ENCODE measurements at regions not wholly inside any gene's neighbourhood (a gene's known extent, or its start where the extent isn't known, plus 50 kb on each side); places are given as distances from the start of the nearest gene placed in this dataset.
"Not testable (repeated sequence)": the region's sequence is repeated elsewhere in the genome, so short reads cannot be mapped to it uniquely, and the experiment has no call there.

DNA sequence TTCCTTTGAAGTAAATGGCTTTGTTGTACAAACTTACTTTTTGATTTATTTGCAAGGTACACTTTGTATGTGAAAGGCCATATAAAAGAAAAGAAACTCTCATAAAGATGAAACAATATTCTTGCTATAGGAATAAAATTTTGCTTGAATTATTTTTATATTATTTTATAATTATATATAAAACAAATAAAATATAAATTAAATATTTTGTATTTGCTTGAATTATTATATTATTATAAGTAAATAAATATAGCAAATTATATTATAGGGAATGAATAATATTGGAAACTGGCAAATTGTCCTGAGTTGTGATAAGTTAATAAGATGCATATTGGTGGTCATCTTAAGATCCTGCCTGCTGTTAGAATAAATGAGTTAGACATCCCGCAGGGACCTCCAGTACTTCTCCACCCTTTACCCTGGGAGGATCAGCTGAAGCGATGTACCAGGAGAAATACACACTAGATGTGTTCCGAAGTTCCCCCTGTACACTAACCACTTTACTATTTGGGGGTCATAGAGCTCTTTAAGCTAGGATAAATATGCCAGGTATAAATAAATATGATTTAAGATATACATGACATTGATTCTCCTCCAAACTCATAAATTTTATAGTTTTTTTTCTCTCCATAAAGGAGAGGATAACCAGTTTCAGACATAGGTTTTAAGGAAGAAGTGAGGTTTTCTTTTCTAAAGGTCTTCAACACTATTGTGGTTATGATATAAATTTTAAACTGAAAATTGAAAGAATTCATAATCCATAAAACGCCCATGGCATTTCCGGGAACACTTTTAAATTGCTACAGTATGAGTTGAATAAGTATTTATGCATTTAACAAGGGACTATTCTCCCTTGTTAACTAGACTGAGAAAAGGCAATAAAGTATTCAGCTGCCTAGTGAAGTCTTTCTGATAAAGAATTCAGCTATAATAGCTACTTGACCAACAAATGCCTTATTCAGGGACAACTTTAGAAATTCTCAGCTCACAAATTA lies 486.3 kb upstream of the MARCKS start:
- Mint-ChIP-seq H3K27me3 (no peaks in the 10 kb centered on the region), H3K4me3 (no peak overlapping the region), H3K36me3 (ENCODE audit: low read depth) (no peaks in the 10 kb centered on the region)

DNA sequence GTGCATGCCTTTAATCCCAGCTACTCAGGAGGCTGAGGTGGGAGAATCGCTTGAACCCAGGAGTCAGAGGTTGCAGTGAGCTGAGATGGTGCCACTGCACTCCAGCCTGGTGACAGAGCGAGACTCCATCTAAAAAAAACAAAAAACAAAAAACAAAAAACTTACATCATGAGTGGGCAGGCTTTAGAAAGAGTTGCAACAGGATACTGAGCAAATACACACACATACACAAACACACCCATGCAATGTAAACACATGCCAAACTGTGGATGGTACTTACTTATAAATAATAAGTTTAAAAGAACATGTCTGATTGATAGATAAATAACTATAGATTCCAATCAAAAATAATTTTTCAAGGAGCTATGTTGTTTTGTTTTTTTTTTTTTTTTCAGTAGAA lies 481.7 kb upstream of the MARCKS start:
- H3K27ac Mint-ChIP-seq; H3K9me3 Mint-ChIP-seq; H3K27me3 Mint-ChIP-seq; POLR2A ChIA-PET; H3K36me3 Mint-ChIP-seq (ENCODE audit: low read depth); DNase-seq; CTCF ChIA-PET; H3K4me1 Mint-ChIP-seq; H3K4me3 Mint-ChIP-seq: not testable (repeated sequence)

More for the DNA sequence above, 486.3 kb upstream of the MARCKS start:
- H3K27ac Mint-ChIP-seq = no peak overlapping the region
- CTCF ChIA-PET = no interaction called here
- H3K4me1 Mint-ChIP-seq = no peaks in the 10 kb centered on the region
- no peaks in the 10 kb centered on the region for H3K9me3 Mint-ChIP-seq
- DNase-seq = no peak
- POLR2A ChIA-PET = no interaction called here

DNA sequence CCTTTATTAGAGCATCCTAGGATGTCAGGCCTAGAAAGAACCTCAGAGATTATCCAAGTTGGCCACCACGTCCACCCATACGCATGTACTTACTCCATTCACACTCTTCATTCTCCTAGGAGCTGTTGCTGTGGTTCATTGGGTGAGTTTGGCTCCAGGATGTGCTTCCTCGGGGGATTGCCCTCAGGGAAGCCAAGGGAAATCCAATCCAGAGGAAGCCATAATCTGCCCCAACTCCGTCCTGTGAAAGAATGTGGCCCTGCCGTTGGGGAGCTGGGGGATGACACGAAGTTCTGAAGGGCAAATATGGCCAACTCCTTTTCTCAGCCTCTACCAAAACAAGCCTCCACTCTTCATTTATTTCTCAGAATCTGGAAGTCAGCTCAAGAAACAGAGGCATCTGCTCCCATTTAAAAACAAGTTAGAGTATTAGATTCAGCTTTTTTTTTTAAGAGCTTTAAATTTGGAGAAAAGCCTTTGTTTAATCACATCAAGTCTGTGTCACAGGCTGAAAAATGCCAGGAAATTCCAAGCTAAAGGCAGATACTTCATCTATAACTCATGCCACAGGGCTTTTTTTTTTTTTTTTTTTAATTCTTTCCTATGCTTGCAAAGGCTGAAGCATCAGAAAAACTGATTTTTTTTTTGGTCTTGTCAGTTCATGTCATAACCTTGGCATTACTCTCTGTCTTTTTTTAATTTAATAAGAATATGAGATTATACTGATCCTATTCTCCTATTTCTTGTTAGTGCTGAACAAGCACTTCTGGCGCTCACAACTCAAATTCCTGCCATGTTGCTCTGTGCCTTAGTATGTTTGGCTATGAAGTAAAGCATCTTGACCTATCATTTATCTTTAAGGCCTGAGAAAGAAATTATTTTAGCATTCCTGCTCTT lies 480.9 kb upstream of the MARCKS start:
- H3K36me3 Mint-ChIP-seq (ENCODE audit: low read depth) = no peaks in the 10 kb centered on the region
- no peaks in the 10 kb centered on the region for H3K27me3 Mint-ChIP-seq
- no peaks in the 10 kb centered on the region for H3K9me3 Mint-ChIP-seq
- H3K4me3 Mint-ChIP-seq = no peak overlapping the region
- CTCF ChIA-PET = no interaction called here
- H3K27ac Mint-ChIP-seq = no peak overlapping the region
- no peaks in the 10 kb centered on the region for H3K4me1 Mint-ChIP-seq
- POLR2A ChIA-PET = no interaction called here
- DNase-seq = no peak

DNA sequence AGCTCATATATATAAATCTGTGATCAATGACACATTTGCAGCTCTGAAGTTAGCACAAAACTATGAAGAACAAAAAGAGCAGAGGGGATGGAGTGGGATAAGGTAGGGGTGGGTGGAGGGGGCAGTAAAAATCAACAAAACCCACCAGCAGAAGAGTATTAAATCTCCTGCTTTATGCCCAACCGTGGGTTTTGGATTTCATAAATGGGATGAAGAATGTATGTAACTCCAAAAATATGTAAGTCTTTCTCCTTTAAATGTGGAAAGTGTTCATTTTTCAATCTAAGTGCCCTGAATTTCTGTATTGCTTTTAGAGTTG lies 480.3 kb upstream of the MARCKS start:
- no peaks in the 10 kb centered on the region for H3K9me3 Mint-ChIP-seq
- no peak overlapping the region for H3K4me3 Mint-ChIP-seq
- ChIA-PET POLR2A (no interaction called here), CTCF (no interaction called here)
- no peaks in the 10 kb centered on the region for H3K36me3 Mint-ChIP-seq (ENCODE audit: low read depth)
- DNase-seq = no peak
- H3K27me3 Mint-ChIP-seq = no peaks in the 10 kb centered on the region
- no peaks in the 10 kb centered on the region for H3K4me1 Mint-ChIP-seq
- H3K27ac Mint-ChIP-seq = no peak overlapping the region

DNA sequence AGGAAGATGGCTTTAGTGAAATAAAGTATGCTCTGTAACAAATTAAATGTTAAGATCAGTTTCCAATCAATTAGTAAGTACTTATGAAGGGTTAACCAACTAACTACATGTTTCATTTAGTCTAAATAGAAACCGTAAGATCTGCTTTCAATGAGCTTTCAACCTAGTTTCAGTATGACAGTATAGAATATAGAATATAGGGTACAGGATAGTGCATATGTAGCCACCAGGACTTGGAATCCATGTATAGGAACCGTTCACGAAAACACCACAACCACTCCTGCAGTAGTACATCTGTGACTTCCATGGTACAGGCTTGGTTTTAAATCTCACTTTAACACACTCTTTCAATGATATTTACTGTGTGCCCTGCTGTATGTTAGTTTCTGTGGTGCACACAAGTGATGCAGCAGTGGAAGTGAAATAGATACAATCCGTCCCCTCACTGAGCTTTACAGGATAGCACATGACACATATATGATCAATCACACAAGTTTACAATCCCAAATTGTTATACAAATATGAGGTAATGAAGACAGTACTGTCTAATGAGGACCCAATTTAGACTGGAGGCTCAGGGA lies 479.7 kb upstream of the MARCKS start:
- DNase-seq = no peak
- CTCF ChIA-PET = no interaction called here
- no peaks in the 10 kb centered on the region for H3K4me1 Mint-ChIP-seq
- H3K27ac Mint-ChIP-seq = no peak overlapping the region
- no peaks in the 10 kb centered on the region for H3K9me3 Mint-ChIP-seq
- no peaks in the 10 kb centered on the region for H3K36me3 Mint-ChIP-seq (ENCODE audit: low read depth)
- no peak overlapping the region for H3K4me3 Mint-ChIP-seq
- POLR2A ChIA-PET = no interaction called here
- no peaks in the 10 kb centered on the region for H3K27me3 Mint-ChIP-seq

DNA sequence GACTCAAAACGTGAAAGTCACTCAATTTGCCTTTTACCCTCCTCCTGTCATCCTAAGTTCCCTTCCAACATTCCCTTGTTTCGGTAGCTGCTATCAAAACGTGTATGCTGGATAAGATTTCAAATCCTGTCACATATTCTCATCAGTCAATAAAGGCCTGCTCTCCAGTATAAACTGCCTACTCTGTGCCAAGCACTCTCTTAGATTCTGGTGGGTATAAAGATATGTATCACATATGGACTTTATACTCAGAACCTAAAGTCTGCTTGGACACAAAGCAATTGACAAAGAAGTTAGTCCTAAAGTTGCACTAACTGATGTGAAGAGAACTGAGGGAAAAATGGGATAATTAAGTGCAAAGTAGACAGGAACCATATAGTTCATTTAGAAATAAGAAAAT lies 476.6 kb upstream of the MARCKS start:
- POLR2A ChIA-PET = no interaction called here
- no peak for DNase-seq
- Mint-ChIP-seq H3K27ac (no peak overlapping the region), H3K9me3 (no peaks in the 10 kb centered on the region), H3K4me3 (no peak overlapping the region), H3K36me3 (ENCODE audit: low read depth) (no peaks in the 10 kb centered on the region), H3K27me3 (no peaks in the 10 kb centered on the region), H3K4me1 (no peaks in the 10 kb centered on the region)
- CTCF ChIA-PET = no interaction called here

DNA sequence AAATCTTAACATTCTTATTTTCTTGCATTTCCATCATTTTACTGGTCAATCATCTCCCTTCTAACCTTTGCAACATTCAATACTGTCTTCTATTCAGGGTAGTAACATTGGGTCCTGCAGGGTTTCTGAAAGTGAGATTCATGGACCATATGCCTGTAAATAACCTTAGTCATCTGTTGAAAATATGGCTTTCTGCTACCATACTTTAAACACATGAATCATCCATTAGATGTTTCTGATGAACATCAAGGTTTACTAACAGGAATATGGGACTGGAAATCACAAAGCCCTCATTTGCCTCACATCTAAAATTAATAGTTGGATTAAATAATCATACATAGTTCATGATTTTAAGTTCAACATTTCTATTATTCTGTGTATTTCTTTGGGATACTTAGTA lies 475.9 kb upstream of the MARCKS start:
- no peaks in the 10 kb centered on the region for H3K36me3 Mint-ChIP-seq (ENCODE audit: low read depth)
- H3K27me3 Mint-ChIP-seq = no peaks in the 10 kb centered on the region
- POLR2A ChIA-PET = no interaction called here
- CTCF ChIA-PET = no interaction called here
- H3K4me1 Mint-ChIP-seq = no peaks in the 10 kb centered on the region
- no peak overlapping the region for H3K4me3 Mint-ChIP-seq
- H3K9me3 Mint-ChIP-seq = no peaks in the 10 kb centered on the region
- DNase-seq = no peak
- no peak overlapping the region for H3K27ac Mint-ChIP-seq

DNA sequence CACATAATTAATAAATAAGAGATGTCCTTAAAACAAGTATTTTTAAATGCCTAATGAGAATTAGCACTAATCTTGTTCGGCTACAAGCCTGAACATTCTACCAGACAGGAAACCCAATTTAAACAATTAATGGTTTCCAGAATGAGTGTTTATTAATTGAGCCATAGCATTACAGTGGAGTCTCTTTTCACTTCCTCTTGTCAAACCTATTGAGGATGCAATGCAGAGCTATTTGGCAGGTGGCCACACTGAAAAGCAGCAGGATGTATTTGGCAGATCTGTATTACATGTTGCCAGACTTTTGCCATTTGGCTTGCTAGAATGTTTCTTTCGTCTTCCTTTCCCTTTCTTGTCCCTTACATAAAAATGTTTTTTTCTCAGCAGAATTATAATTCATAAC lies 475.2 kb upstream of the MARCKS start:
- H3K9me3 Mint-ChIP-seq = no peaks in the 10 kb centered on the region
- no peaks in the 10 kb centered on the region for H3K27me3 Mint-ChIP-seq
- POLR2A ChIA-PET = no interaction called here

DNA sequence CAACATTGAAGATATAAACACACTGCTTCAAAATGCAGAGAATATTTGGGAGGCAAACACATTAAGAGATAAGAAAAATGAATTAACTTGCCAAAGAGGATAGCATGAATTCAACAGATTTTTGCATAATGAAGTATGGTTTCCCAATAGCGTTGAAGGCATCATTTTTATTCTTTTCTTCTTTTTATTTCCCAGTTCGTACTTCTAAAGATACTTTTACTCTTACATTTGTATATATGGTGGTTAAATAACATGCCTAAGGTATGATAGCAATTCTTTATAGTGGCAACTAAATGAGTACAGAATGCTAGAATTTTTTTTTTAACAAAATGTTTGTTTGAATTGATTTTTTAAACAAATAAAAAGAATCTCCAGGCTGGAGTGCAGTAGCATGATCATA lies 473.4 kb upstream of the MARCKS start:
- H3K4me3 Mint-ChIP-seq = no peak overlapping the region
- no peaks in the 10 kb centered on the region for H3K9me3 Mint-ChIP-seq
- H3K27ac Mint-ChIP-seq = no peak overlapping the region
- H3K4me1 Mint-ChIP-seq = no peaks in the 10 kb centered on the region
- CTCF ChIA-PET = no interaction called here
- POLR2A ChIA-PET = no interaction called here
- no peaks in the 10 kb centered on the region for H3K27me3 Mint-ChIP-seq
- no peaks in the 10 kb centered on the region for H3K36me3 Mint-ChIP-seq (ENCODE audit: low read depth)
- no peak for DNase-seq

More for the DNA sequence above, 475.2 kb upstream of the MARCKS start:
- Mint-ChIP-seq H3K36me3 (ENCODE audit: low read depth) (no peaks in the 10 kb centered on the region), H3K4me1 (no peaks in the 10 kb centered on the region), H3K4me3 (no peak overlapping the region), H3K27ac (no peak overlapping the region)
- DNase-seq = no peak
- CTCF ChIA-PET = no interaction called here

DNA sequence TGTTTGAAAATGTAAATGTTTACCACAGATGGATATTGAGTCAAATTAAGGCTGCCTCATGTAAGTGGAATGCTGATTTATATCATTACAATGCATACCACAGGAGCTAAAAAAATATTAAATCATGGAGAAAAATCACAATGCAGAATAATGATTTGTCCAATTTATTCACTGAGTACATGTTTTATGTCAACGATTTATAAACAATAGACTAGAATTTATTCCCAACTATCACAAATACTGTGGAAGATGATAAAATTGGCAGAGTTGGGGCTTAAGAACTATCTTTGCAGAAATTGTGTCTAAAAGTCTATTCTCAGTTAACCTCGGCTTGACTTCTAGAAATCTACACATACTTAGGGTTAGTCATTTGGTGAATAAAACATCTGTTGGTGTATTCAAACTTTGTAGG lies 472.1 kb upstream of the MARCKS start:
- Mint-ChIP-seq H3K9me3 (no peaks in the 10 kb centered on the region), H3K27ac (no peak overlapping the region), H3K4me3 (no peak overlapping the region), H3K36me3 (ENCODE audit: low read depth) (no peaks in the 10 kb centered on the region), H3K27me3 (no peaks in the 10 kb centered on the region), H3K4me1 (no peaks in the 10 kb centered on the region)
- POLR2A ChIA-PET = no interaction called here
- CTCF ChIA-PET = no interaction called here
- no peak for DNase-seq

DNA sequence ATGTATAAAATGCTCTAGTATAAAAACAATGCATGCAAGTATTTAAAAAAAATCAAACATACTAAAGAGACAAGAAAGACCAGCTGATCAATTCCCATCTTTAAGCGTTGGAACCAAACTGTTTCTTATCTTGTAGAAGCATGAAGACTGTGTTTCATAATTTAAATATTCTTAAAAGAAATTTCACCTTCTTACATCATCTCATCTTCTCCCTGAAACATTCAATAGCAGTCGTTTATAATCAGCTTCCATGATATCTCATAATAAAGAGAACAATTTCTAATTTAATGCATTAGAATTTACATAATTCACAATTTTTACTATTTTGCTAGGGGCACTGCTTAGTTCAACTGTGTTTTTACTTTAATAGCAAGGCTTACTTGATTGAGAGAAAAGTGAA lies 468.1 kb upstream of the MARCKS start:
- no peak overlapping the region for H3K27ac Mint-ChIP-seq
- H3K36me3 Mint-ChIP-seq (ENCODE audit: low read depth) = no peaks in the 10 kb centered on the region
- H3K9me3 Mint-ChIP-seq = no peaks in the 10 kb centered on the region
- DNase-seq = no peak
- H3K27me3 Mint-ChIP-seq = no peaks in the 10 kb centered on the region
- H3K4me1 Mint-ChIP-seq = no peaks in the 10 kb centered on the region
- ChIA-PET CTCF (no interaction called here), POLR2A (no interaction called here)
- H3K4me3 Mint-ChIP-seq = no peak overlapping the region

DNA sequence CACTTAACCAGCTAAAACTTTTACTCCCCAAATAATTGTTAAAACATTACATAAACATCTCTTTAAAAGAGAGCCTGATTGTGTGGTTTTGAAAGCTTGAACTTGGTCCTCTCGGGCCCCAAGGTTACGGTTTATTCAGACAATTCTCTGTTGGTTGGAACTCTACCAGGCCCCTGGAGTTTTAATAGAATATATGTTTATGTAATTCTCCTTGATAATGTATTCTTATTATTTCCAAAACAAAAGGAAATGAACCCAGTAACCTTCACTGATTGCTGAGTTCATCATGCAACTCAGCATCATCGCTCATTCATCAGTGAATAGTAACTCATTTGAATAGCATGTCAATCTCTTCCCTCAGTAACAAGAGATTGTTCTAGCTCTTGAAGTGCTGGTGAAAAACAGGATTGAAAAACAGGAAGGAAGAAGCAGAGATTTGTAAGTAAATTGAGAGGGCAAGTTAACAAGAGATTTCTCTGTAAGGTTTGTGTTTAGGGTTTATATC lies 464.5 kb upstream of the MARCKS start:
- Mint-ChIP-seq H3K27ac (no peak overlapping the region), H3K27me3 (no peaks in the 10 kb centered on the region), H3K9me3 (no peaks in the 10 kb centered on the region), H3K36me3 (ENCODE audit: low read depth) (no peaks in the 10 kb centered on the region), H3K4me1 (no peaks in the 10 kb centered on the region), H3K4me3 (no peak overlapping the region)
- no peak for DNase-seq
- CTCF ChIA-PET = no interaction called here
- POLR2A ChIA-PET = no interaction called here

DNA sequence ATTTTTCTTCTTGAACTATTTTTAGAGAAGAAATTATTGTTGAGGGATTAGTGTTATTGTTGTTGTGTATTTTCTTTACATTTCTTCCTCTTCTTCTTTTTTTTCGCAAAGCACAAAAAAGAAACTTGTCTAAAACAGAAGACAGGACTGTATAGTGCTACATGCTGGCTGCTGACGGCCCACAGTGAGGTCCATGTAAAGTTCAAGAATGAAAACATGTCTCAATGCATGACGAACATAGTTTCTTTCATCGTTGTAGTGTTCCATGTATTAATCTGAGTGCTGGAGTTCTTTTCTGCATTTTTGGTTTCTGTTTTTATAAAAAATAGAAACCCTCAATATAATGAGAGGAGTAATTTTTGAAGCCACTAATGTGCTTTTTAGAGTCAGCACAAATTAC lies 462.9 kb upstream of the MARCKS start:
- H3K27me3 Mint-ChIP-seq = no peaks in the 10 kb centered on the region
- ChIA-PET CTCF (no interaction called here), POLR2A (no interaction called here)
- H3K27ac Mint-ChIP-seq = no peak overlapping the region
- DNase-seq = no peak
- no peaks in the 10 kb centered on the region for H3K9me3 Mint-ChIP-seq
- no peaks in the 10 kb centered on the region for H3K4me1 Mint-ChIP-seq
- H3K4me3 Mint-ChIP-seq = no peak overlapping the region
- no peaks in the 10 kb centered on the region for H3K36me3 Mint-ChIP-seq (ENCODE audit: low read depth)

Measured in activated CD4-positive, alpha-beta memory T cell treated with anti-CD3 and anti-CD28 coated beads, Interleukin-2, amount 10 ng/mL, durations not matched to agents 7 days and 5 days (primary cell).